ENCODE measurements at regions not wholly inside any gene's neighbourhood (a gene's known extent, or its start where the extent isn't known, plus 50 kb on each side); places are given as distances from the start of the nearest gene placed in this dataset.

DNA sequence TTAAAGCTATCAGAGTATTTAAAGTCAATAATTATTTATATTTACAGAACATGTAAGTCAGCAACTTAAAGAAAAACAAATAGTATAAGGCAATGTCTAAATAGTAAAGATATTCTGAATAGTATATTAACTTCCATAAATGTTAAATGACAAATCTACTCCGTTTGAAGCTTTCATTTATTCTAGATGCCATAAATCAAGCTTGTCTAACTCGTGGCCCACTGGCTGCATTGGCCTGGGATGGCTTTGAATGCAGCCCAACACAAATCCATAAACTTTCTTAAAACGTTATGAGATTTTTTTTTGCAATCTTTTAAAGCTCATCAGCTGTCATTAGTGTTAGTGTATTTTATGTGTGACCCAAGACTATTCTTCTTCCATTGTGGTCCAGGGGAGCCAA is 1117.1 kb upstream of the PCDH9 start:
- intact Hi-C loops (cut with micrococcal nuclease) = no loop called here
- no peaks in the 10 kb centered on the region for H3K27me3 Mint-ChIP-seq
- no peak overlapping the region for H3K4me3 Mint-ChIP-seq
- DNase-seq (no peak), ATAC-seq (no peak)
- POLR2A ChIA-PET = no interaction called here
- H3K4me1 Mint-ChIP-seq (ENCODE audit: low read depth) = no peaks in the 10 kb centered on the region
- no peaks in the 10 kb centered on the region for H3K36me3 Mint-ChIP-seq (ENCODE audit: low read depth)
- H3K9me3 Mint-ChIP-seq = peaks cover 19% of the 10 kb centered on the region
- CTCF ChIA-PET = no interaction called here
- TF ChIP-seq, protein P1, sequence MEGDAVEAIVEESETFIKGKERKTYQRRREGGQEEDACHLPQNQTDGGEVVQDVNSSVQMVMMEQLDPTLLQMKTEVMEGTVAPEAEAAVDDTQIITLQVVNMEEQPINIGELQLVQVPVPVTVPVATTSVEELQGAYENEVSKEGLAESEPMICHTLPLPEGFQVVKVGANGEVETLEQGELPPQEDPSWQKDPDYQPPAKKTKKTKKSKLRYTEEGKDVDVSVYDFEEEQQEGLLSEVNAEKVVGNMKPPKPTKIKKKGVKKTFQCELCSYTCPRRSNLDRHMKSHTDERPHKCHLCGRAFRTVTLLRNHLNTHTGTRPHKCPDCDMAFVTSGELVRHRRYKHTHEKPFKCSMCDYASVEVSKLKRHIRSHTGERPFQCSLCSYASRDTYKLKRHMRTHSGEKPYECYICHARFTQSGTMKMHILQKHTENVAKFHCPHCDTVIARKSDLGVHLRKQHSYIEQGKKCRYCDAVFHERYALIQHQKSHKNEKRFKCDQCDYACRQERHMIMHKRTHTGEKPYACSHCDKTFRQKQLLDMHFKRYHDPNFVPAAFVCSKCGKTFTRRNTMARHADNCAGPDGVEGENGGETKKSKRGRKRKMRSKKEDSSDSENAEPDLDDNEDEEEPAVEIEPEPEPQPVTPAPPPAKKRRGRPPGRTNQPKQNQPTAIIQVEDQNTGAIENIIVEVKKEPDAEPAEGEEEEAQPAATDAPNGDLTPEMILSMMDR (IDR thresholded peaks at IDR 0.05) = no peak
- no peak overlapping the region for H3K27ac Mint-ChIP-seq

DNA sequence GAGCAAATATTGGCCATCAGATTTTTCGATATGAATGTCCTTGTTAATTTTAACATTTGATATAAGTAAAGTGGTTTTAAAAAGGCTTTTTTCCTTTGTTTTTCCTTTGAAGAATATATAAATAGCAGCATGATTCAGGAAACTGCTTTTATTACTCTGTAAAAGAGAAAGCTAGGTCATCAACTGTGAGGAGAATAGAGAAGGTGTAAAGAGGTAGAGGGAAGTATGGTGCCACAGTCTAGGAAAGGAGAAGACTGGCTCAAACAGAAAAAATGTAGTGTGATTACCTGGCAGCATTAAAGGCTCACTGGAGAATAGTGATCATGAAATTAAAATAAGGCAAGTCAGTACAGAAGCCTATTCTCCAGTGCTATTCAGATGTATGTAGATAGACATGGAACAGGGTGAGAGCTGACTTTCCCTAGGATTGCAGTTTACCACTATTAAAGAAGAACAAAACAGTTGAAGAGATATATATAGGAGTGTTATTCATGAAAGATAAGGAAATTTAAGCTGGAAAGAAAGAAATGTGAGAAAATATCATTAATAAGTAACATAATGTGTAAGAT is 1115.9 kb upstream of the PCDH9 start:
- Mint-ChIP-seq H3K9me3 (peaks cover 24% of the 10 kb centered on the region), H3K4me3 (no peak overlapping the region), H3K36me3 (ENCODE audit: low read depth) (no peaks in the 10 kb centered on the region), H3K27ac (no peak overlapping the region), H3K27me3 (no peaks in the 10 kb centered on the region), H3K4me1 (ENCODE audit: low read depth) (no peaks in the 10 kb centered on the region)
- intact Hi-C loops (cut with micrococcal nuclease) = no loop called here
- TF ChIP-seq, protein P1 (IDR thresholded peaks at IDR 0.05) = no peak
- DNase-seq (no peak), ATAC-seq (no peak)
- ChIA-PET POLR2A (no interaction called here), CTCF (interaction anchor here (0.7 kb wide), 1 partner anchor 618 kb away, joined by 3 read pairs; no protein-coding TSS in a partner anchor)

DNA sequence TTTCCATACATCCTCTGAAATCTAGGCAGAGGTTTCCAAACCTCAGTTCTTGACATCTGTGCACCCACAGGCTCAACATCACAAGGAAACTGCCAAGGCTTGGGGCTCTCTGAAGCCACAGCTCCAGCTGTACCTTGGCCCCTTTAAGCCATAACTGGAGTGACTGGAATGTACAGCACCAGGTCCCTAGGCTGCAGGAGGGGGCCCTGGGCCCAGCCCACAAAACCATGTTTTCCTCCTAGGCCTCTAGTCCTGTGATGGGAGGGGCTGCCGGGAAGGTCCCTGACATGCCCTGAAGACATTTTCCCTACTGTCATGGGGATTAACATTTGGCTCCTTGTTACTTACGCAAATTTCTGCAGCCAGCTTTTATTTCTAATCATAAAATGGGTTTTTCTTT is 1093.0 kb upstream of the PCDH9 start:
- DNase-seq (no peak), ATAC-seq (no peak)
- ChIA-PET CTCF (no interaction called here), POLR2A (no interaction called here)
- no peaks in the 10 kb centered on the region for H3K36me3 Mint-ChIP-seq (ENCODE audit: low read depth)
- H3K27me3 Mint-ChIP-seq = no peaks in the 10 kb centered on the region
- peaks cover 25% of the 10 kb centered on the region for H3K9me3 Mint-ChIP-seq
- no peak overlapping the region for H3K4me3 Mint-ChIP-seq
- intact Hi-C loops (cut with micrococcal nuclease) = no loop called here
- TF ChIP-seq, protein P1 (IDR thresholded peaks at IDR 0.05) = no peak
- H3K4me1 Mint-ChIP-seq (ENCODE audit: low read depth) = no peaks in the 10 kb centered on the region
- H3K27ac Mint-ChIP-seq = no peak overlapping the region

DNA sequence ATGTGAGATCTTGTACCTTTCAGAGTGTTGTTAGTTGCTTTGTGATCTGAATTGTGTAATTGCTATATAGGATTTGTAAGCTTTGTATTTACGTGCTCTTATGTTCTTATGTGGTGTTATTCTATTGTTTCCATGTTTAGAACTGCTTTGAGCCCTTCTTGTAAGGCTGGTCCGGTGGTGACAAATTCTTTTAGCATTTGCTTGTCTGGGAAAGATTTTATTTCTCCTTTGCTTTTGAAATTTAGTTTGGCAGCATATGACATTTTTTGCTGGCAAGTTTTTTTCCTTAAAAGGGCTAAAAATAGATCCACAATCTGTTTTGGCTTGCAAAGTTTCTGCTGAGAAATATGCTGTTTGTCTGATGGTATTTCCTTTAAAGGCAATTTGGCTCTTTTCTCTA is 1089.2 kb upstream of the PCDH9 start:
- no peaks in the 10 kb centered on the region for H3K27me3 Mint-ChIP-seq
- DNase-seq (no peak), ATAC-seq (no peak)
- CTCF ChIA-PET = no interaction called here
- POLR2A ChIA-PET = no interaction called here
- H3K9me3 Mint-ChIP-seq = peaks cover 27% of the 10 kb centered on the region
- intact Hi-C loops (cut with micrococcal nuclease) = no loop called here
- no peaks in the 10 kb centered on the region for H3K36me3 Mint-ChIP-seq (ENCODE audit: low read depth)
- H3K27ac Mint-ChIP-seq = no peak overlapping the region
- H3K4me3 Mint-ChIP-seq = no peak overlapping the region
- TF ChIP-seq, protein P1 (IDR thresholded peaks at IDR 0.05) = no peak
- H3K4me1 Mint-ChIP-seq (ENCODE audit: low read depth) = no peaks in the 10 kb centered on the region

DNA sequence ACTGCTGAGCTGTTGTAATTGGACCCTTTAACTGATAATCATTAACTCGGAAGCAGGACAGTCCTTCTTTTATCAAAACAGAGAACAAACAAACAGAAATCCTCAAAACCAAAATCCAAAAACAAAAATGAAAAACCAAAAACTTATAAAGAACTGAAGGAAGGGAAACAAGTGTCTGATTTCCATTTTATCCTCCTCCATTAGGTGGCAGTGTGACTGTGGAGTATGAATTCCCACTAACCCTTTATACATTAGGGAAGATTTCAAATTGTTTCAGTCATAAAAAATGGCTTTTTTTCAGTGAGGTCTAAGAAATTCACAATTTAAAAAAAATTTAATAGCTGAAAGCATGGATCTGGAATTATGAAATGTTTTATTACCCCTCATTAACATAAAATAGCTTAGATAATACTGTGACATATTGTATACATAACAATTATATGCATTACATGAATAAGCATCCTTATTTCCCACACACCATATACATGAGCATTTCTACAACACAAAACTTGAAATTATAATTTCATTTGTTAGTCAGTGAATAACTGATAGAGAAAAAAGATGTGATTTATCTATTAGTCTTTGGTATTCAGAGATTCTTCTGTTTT is 1074.3 kb upstream of the PCDH9 start:
- TF ChIP-seq, protein P1 (IDR thresholded peaks at IDR 0.05) = peak; percentile 46
- no peak overlapping the region for H3K27ac Mint-ChIP-seq
- POLR2A ChIA-PET = no interaction called here
- no peaks in the 10 kb centered on the region for H3K36me3 Mint-ChIP-seq (ENCODE audit: low read depth)
- H3K27me3 Mint-ChIP-seq = no peaks in the 10 kb centered on the region
- intact Hi-C loops (cut with micrococcal nuclease) = no loop called here
- ATAC-seq (no peak), DNase-seq (no peak)
- CTCF ChIA-PET = no interaction called here
- no peaks in the 10 kb centered on the region for H3K4me1 Mint-ChIP-seq (ENCODE audit: low read depth)
- no peaks in the 10 kb centered on the region for H3K9me3 Mint-ChIP-seq
- no peak overlapping the region for H3K4me3 Mint-ChIP-seq

Measured in activated CD8-positive, alpha-beta T cell treated with anti-CD3 and anti-CD28 coated beads for 36 hours (primary cell).